ENCODE measurements at regions not wholly inside any gene's neighbourhood (a gene's known extent, or its start where the extent isn't known, plus 50 kb on each side); places are given as distances from the start of the nearest gene placed in this dataset.

GRCh38 chr7:69318794-69319193 is 279.5 kb upstream of the AUTS2 start:
- Histone ChIP-seq H3K36me3 (ENCODE audit: control insufficient read depth in 4 of 4, insufficient read depth in 3 of 4, low read depth in 1 of 4, low read length in 3 of 4) (no peaks in the 10 kb centered on the region), H3K4me3 (ENCODE audit: low read depth in 1 of 3, low read length in 3 of 3) (no peak overlapping the region), H3K4me1 (ENCODE audit: control insufficient read depth in 4 of 4, insufficient read depth in 4 of 4, low read length in 3 of 4) (no peaks in the 10 kb centered on the region), H3K27me3 (ENCODE audit: control insufficient read depth in 4 of 4, insufficient read depth in 4 of 4, low read length in 3 of 4) (no peaks in the 10 kb centered on the region), H3K9ac (ENCODE audit: low read depth in 1 of 2, low read length in 2 of 2) (no peak overlapping the region), H3K9me3 (ENCODE audit: control insufficient read depth in 4 of 4, low read length in 3 of 4) (no peaks in the 10 kb centered on the region), H3K27ac (ENCODE audit: low read depth in 1 of 2, low read length in 2 of 2) (no peak overlapping the region)
- 84% methylated on average over 10 of the region's 10 CpGs for WGBS
- DNase-seq (ENCODE audit: low spot score) = no peak
- TF ChIP-seq, protein P1, sequence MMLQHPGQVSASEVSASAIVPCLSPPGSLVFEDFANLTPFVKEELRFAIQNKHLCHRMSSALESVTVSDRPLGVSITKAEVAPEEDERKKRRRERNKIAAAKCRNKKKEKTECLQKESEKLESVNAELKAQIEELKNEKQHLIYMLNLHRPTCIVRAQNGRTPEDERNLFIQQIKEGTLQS (IDR thresholded peaks at IDR 0.05) = no peak
- TF ChIP-seq RXRA (IDR thresholded peaks at IDR 0.05) (no peak), TAF1 (conservative IDR thresholded peaks at IDR 0.05) (no peak), FOXA2 (IDR thresholded peaks at IDR 0.05) (no peak), HNF4A (conservative IDR thresholded peaks at IDR 0.05) (no peak)

DNA sequence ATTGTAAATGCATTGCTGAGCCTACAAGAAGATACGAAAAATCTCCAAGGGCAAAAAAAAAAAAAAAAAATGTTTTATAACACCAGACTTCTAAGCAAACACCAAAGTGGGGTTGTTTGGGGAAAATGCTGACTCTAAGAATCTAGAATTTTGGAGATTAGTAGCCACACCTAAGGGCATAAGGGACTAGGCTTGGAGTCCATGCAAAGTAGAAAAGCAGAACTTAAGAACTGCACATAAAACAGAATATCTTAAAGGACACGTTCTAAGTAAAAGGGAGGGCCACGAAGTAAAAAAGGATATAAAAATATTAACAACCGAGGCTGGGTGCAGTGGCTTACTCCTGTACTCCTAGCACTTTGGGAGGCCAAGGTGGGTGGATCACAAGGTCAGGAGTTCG is 269.8 kb upstream of the AUTS2 start:
- no peaks in the 10 kb centered on the region for H3K36me3 ChIP-seq (ENCODE audit: control insufficient read depth in 4 of 4, insufficient read depth in 3 of 4, low read depth in 1 of 4, low read length in 3 of 4)
- H3K27me3 ChIP-seq (ENCODE audit: control insufficient read depth in 4 of 4, insufficient read depth in 4 of 4, low read length in 3 of 4) = no peaks in the 10 kb centered on the region
- WGBS = 70% methylated on average over 5 of the region's 5 CpGs
- peaks cover 0 to 3% (median 0%) of the 10 kb centered on the region in 4 donors for H3K4me1 ChIP-seq (ENCODE audit: control insufficient read depth in 4 of 4, insufficient read depth in 4 of 4, low read length in 3 of 4)
- H3K27ac ChIP-seq (ENCODE audit: low read depth in 1 of 2, low read length in 2 of 2) = no peak overlapping the region
- no peaks in the 10 kb centered on the region for H3K9me3 ChIP-seq (ENCODE audit: control insufficient read depth in 4 of 4, low read length in 3 of 4)
- no peak overlapping the region for H3K4me3 ChIP-seq (ENCODE audit: low read depth in 1 of 3, low read length in 3 of 3)
- H3K9ac ChIP-seq (ENCODE audit: low read depth in 1 of 2, low read length in 2 of 2) = no peak overlapping the region
- DNase-seq (ENCODE audit: low spot score) = no peak
- TF ChIP-seq EGR1 (IDR thresholded peaks at IDR 0.05; ENCODE audit: low read depth in 2 of 2) (no peak), SP1 (IDR thresholded peaks at IDR 0.05) (no peak), GABPA (IDR thresholded peaks at IDR 0.05 in 1 of 2, conservative IDR thresholded peaks at IDR 0.05 in 1 of 2) (no peak)
- TF ChIP-seq, protein P1 (IDR thresholded peaks at IDR 0.05) = no peak

DNA sequence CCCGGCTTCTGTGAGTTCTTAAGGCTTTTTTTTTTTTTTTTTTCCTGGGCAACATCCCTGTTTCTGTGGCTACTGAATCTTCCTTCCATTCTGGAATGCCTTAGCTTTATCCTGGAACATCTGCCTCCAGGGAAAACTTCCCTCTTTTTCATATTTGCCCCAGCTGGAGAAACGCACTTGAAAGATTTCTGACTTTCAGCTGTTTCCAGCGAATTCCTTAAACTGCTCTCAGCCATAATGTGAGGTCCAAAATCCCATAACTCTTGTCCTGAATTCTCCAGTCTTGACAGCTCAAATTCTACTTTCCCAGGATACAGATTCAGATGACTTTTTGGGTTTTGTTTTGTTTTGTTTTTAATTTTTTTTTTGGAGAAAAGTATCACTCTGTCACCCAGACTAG is 263.6 kb upstream of the AUTS2 start:
- WGBS = 87% methylated on average over 3 of the region's 3 CpGs
- no peak for DNase-seq (ENCODE audit: low spot score)
- no peak overlapping the region for H3K4me3 ChIP-seq (ENCODE audit: low read depth in 1 of 3, low read length in 3 of 3)
- no peak overlapping the region for H3K27ac ChIP-seq (ENCODE audit: low read depth in 1 of 2, low read length in 2 of 2)
- no peaks in the 10 kb centered on the region for H3K27me3 ChIP-seq (ENCODE audit: control insufficient read depth in 4 of 4, insufficient read depth in 4 of 4, low read length in 3 of 4)
- H3K36me3 ChIP-seq (ENCODE audit: control insufficient read depth in 4 of 4, insufficient read depth in 3 of 4, low read depth in 1 of 4, low read length in 3 of 4) = no peaks in the 10 kb centered on the region
- peaks cover 0 to under 1% (median 0%) of the 10 kb centered on the region in 4 donors for H3K4me1 ChIP-seq (ENCODE audit: control insufficient read depth in 4 of 4, insufficient read depth in 4 of 4, low read length in 3 of 4)
- no peak overlapping the region for H3K9ac ChIP-seq (ENCODE audit: low read depth in 1 of 2, low read length in 2 of 2)
- TF ChIP-seq MAX (IDR thresholded peaks at IDR 0.05) = no peak
- TF ChIP-seq, protein P2, sequence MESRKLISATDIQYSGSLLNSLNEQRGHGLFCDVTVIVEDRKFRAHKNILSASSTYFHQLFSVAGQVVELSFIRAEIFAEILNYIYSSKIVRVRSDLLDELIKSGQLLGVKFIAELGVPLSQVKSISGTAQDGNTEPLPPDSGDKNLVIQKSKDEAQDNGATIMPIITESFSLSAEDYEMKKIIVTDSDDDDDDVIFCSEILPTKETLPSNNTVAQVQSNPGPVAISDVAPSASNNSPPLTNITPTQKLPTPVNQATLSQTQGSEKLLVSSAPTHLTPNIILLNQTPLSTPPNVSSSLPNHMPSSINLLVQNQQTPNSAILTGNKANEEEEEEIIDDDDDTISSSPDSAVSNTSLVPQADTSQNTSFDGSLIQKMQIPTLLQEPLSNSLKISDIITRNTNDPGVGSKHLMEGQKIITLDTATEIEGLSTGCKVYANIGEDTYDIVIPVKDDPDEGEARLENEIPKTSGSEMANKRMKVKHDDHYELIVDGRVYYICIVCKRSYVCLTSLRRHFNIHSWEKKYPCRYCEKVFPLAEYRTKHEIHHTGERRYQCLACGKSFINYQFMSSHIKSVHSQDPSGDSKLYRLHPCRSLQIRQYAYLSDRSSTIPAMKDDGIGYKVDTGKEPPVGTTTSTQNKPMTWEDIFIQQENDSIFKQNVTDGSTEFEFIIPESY (IDR thresholded peaks at IDR 0.05) = no peak
- no peak for TF ChIP-seq TAF1 (conservative IDR thresholded peaks at IDR 0.05)
- TF ChIP-seq EGR1 (IDR thresholded peaks at IDR 0.05; ENCODE audit: low read depth in 2 of 2) = no peak
- no peak for TF ChIP-seq FOXA2 (IDR thresholded peaks at IDR 0.05)
- no peak for TF ChIP-seq FOXA1 (IDR thresholded peaks at IDR 0.05)
- TF ChIP-seq YY1 (IDR thresholded peaks at IDR 0.05) = no peak
- no peak for TF ChIP-seq CTCF (IDR thresholded peaks at IDR 0.05; ENCODE audit: low read depth, low read length, missing input control)
- TF ChIP-seq NR2F2 (IDR thresholded peaks at IDR 0.05) = no peak
- TF ChIP-seq, protein P3, sequence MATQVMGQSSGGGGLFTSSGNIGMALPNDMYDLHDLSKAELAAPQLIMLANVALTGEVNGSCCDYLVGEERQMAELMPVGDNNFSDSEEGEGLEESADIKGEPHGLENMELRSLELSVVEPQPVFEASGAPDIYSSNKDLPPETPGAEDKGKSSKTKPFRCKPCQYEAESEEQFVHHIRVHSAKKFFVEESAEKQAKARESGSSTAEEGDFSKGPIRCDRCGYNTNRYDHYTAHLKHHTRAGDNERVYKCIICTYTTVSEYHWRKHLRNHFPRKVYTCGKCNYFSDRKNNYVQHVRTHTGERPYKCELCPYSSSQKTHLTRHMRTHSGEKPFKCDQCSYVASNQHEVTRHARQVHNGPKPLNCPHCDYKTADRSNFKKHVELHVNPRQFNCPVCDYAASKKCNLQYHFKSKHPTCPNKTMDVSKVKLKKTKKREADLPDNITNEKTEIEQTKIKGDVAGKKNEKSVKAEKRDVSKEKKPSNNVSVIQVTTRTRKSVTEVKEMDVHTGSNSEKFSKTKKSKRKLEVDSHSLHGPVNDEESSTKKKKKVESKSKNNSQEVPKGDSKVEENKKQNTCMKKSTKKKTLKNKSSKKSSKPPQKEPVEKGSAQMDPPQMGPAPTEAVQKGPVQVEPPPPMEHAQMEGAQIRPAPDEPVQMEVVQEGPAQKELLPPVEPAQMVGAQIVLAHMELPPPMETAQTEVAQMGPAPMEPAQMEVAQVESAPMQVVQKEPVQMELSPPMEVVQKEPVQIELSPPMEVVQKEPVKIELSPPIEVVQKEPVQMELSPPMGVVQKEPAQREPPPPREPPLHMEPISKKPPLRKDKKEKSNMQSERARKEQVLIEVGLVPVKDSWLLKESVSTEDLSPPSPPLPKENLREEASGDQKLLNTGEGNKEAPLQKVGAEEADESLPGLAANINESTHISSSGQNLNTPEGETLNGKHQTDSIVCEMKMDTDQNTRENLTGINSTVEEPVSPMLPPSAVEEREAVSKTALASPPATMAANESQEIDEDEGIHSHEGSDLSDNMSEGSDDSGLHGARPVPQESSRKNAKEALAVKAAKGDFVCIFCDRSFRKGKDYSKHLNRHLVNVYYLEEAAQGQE (IDR thresholded peaks at IDR 0.05) = no peak
- TF ChIP-seq, protein P1 (IDR thresholded peaks at IDR 0.05) = no peak
- TF ChIP-seq RAD21 (IDR thresholded peaks at IDR 0.05) = no peak
- no peak for TF ChIP-seq JUND (IDR thresholded peaks at IDR 0.05)
- no peak for TF ChIP-seq GABPA (IDR thresholded peaks at IDR 0.05 in 1 of 2, conservative IDR thresholded peaks at IDR 0.05 in 1 of 2)
- TF ChIP-seq HNF4A (conservative IDR thresholded peaks at IDR 0.05) = no peak
- no peak for TF ChIP-seq SP1 (IDR thresholded peaks at IDR 0.05)
- no peak for TF ChIP-seq RXRA (IDR thresholded peaks at IDR 0.05)
- H3K9me3 ChIP-seq (ENCODE audit: control insufficient read depth in 4 of 4, low read length in 3 of 4) = no peaks in the 10 kb centered on the region
